ENCODE measurements at regions not wholly inside any gene's neighbourhood (a gene's known extent, or its start where the extent isn't known, plus 50 kb on each side); places are given as distances from the start of the nearest gene placed in this dataset.

DNA sequence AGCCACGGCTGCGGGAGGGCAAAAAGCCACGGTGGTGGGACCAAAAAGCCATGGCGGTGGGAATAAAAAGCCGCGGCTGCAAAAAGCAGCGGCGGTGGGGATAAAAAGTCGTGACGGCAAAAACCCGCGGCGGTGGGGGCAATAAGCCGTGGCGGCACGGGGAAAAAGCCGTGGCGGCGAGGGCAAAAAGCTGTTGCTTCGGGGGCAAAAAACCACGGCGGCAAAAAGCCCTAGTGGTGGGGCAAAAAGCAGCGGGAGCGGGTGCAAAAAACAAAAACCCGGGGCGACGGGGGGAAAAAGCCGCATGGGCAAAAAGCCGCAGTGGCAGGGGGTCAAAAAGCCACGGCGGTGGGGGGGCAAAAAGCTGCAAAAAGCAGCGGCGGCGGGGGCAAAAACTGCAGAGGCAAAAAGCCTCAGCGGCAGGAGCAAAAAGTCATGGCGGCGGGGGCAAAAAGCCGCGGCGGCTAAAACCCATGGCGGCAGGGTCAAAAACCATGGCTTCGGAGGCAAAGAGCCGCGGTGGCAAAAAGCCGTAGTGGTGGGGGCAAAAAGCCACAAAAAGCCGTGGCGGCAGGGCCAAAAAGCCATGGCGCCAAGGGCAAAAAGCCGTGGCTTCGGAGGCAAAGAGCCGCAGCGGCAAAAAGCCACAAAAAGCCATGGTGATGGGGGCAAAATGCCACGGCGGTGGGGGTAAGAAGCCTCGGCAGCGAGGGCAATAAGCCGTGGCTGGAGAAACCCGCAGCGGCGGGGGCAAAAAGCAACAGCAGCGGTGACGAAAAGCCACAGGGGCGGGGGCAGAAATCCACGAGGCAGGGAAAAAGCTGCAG is 525.8 kb downstream of the ZNF33B start:
- TF ChIP-seq POLR2A (IDR thresholded peaks at IDR 0.05) = no peak
- TF ChIP-seq, protein P1, sequence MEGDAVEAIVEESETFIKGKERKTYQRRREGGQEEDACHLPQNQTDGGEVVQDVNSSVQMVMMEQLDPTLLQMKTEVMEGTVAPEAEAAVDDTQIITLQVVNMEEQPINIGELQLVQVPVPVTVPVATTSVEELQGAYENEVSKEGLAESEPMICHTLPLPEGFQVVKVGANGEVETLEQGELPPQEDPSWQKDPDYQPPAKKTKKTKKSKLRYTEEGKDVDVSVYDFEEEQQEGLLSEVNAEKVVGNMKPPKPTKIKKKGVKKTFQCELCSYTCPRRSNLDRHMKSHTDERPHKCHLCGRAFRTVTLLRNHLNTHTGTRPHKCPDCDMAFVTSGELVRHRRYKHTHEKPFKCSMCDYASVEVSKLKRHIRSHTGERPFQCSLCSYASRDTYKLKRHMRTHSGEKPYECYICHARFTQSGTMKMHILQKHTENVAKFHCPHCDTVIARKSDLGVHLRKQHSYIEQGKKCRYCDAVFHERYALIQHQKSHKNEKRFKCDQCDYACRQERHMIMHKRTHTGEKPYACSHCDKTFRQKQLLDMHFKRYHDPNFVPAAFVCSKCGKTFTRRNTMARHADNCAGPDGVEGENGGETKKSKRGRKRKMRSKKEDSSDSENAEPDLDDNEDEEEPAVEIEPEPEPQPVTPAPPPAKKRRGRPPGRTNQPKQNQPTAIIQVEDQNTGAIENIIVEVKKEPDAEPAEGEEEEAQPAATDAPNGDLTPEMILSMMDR (IDR thresholded peaks at IDR 0.05) = no peak
